Karpas-422 (cell line): ENCODE measurements at regions not wholly inside any gene's neighbourhood (a gene's known extent, or its start where the extent isn't known, plus 50 kb on each side); places are given as distances from the start of the nearest gene placed in this dataset.
A peak's percentile ranks its signal among the peaks of the same experiment; 100 is the strongest.

Experiments
- DNase-seq: peaks from one replicate; pipeline ENCODE4 v3.0.0-alpha.2; 2015
- H2AFZ ChIP-seq: fragments of 200-600 bp; sonication (generic); 2 replicates; pipeline ENCODE4 v1.6.1; 2014; ENCODE audit warnings: antibody characterized with exemption, low read length, mixed read lengths
- H3K27ac ChIP-seq: fragments of 200-600 bp; sonication (generic); 2 replicates; pipeline ENCODE4 v1.5.1; 2014; ENCODE audit warnings: mild to moderate bottlenecking, low read length, moderate library complexity
- H3K27me3 ChIP-seq: fragments of 200-600 bp; sonication (generic); 2 replicates; pipeline ENCODE4 v1.6.1; 2014; ENCODE audit warnings: low read length, mixed read lengths
- H3K36me3 ChIP-seq: fragments of 200-600 bp; sonication (generic); 2 replicates; pipeline ENCODE4 v1.6.1; 2014; ENCODE audit warnings: low read length, mixed read lengths; ENCODE audit not compliant: insufficient read depth
- H3K4me1 ChIP-seq: fragments of 200-600 bp; sonication (generic); 2 replicates; pipeline ENCODE4 v1.6.1; 2014; ENCODE audit warnings: mild to moderate bottlenecking, low read length, mixed read lengths
- H3K4me2 ChIP-seq: fragments of 200-600 bp; sonication (generic); 2 replicates; pipeline ENCODE4 v1.6.1; 2014; ENCODE audit warnings: low read length, low read depth, mild to moderate bottlenecking; ENCODE audit not compliant: poor library complexity, severe bottlenecking
- H3K4me3 ChIP-seq: fragments of 200-600 bp; sonication (generic); 2 replicates; pipeline ENCODE4 v1.5.1; 2014; ENCODE audit warnings: mild to moderate bottlenecking, antibody characterized with exemption, low read length, mixed read lengths
- H3K79me2 ChIP-seq: fragments of 200-600 bp; sonication (generic); 2 replicates; pipeline ENCODE4 v1.6.1; 2014; ENCODE audit warnings: mild to moderate bottlenecking, low read length, mixed read lengths
- H3K9ac ChIP-seq: fragments of 200-600 bp; sonication (generic); 2 replicates; pipeline ENCODE4 v1.6.0; 2014; ENCODE audit warnings: low read length
- H3K9me2 ChIP-seq: fragments of 200-600 bp; sonication (generic), shearing (Covaris generic); replicated peaks from 2 replicates; pipeline ENCODE4 v1.6.0; 2014; ENCODE audit warnings: mild to moderate bottlenecking, low read length, moderate library complexity; ENCODE audit not compliant: insufficient read depth
- H3K9me3 ChIP-seq: fragments of 300-700, 200-600 bp; sonication (generic); 2 replicates; pipeline ENCODE4 v1.6.1; 2014; ENCODE audit warnings: low read length, mixed read lengths
- H4K20me1 ChIP-seq: fragments of 200-600 bp; sonication (generic); 2 replicates; pipeline ENCODE4 v1.6.1; 2014; ENCODE audit warnings: mild to moderate bottlenecking, antibody characterized with exemption, low read length, low read depth; ENCODE audit not compliant: insufficient read depth

GRCh38 chr14:101072945-101073597, 169.5 kb upstream of the RTL1 start:
- H3K9me3 ChIP-seq, result no peaks in the 10 kb centered on the region
- H3K9me2 ChIP-seq, result no peaks in the 10 kb centered on the region
- no peak overlapping the region for H2AFZ ChIP-seq
- peaks cover 22% of the 10 kb centered on the region for H3K4me1 ChIP-seq
- H3K9ac ChIP-seq, result no peak overlapping the region
- no peaks in the 10 kb centered on the region for H4K20me1 ChIP-seq
- H3K27me3 ChIP-seq, result no peaks in the 10 kb centered on the region
- H3K36me3 ChIP-seq, result no peaks in the 10 kb centered on the region
- no peak overlapping the region for H3K4me3 ChIP-seq
- H3K79me2 ChIP-seq, result no peaks in the 10 kb centered on the region
- H3K27ac ChIP-seq, result no peak overlapping the region
- peak overlapping the region; percentile 6 for H3K4me2 ChIP-seq
- peak; percentile 89 for DNase-seq

- Histone ChIP-seq H3K4me2 (peak overlapping the region; percentile 6), H3K27ac (no peak overlapping the region), H3K27me3 (no peaks in the 10 kb centered on the region), H4K20me1 (no peaks in the 10 kb centered on the region), H3K4me1 (peaks cover 22% of the 10 kb centered on the region), H3K36me3 (no peaks in the 10 kb centered on the region), H3K9me3 (no peaks in the 10 kb centered on the region), H2AFZ (no peak overlapping the region), H3K9me2 (no peaks in the 10 kb centered on the region), H3K9ac (no peak overlapping the region), H3K4me3 (no peak overlapping the region), H3K79me2 (no peaks in the 10 kb centered on the region)
- no peak for DNase-seq
Measured at GRCh38 chr14:101073598-101073965, 170.1 kb upstream of the RTL1 start.

DNA sequence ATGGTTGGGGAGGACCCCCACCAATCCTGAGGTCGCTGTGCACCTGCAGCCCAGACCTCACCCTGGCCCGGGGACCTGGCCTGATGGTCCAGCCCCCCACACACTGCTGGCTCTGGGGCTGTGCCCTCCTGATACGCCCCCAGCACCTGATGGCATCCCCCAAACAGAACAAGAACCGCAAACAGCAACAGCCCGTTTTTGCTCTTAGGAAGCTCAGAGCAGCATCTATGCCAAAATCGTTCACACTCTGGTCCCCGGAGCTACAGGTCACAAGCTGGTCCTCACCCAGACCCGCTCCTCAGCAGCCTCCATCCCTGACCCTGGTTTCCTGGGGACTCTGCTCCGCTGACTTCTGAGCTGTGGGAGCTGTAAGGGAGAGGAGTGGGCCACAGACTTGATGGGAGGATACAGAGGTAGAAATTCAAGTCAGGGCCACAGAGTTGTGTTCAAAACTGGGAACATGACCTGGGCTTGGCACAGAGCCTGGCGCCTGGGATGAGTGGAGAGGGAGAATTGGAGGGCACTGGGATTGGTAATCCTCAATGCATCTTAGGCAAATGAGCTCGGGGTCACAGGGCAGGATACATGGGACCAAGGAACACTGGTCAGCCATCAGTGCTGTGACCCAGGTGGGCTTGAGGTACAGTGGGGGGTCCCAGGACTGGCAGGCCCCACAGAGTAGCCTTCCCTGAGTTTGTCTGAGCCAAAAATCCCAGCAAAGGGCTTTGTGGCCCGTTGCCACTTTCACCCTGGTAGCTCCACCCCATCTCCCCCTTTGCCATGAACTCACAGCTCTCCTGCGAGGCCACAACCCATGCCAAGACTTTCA, 170.9 kb upstream of the RTL1 start:
- H3K4me2 ChIP-seq, result no peak overlapping the region
- H3K4me3 ChIP-seq, result no peak overlapping the region
- no peaks in the 10 kb centered on the region for H3K27me3 ChIP-seq
- H3K27ac ChIP-seq, result no peak overlapping the region
- H3K9me2 ChIP-seq, result no peaks in the 10 kb centered on the region
- peak; percentile 40 for DNase-seq
- no peaks in the 10 kb centered on the region for H3K9me3 ChIP-seq
- no peaks in the 10 kb centered on the region for H3K79me2 ChIP-seq
- no peaks in the 10 kb centered on the region for H4K20me1 ChIP-seq
- no peaks in the 10 kb centered on the region for H3K36me3 ChIP-seq
- no peak overlapping the region for H2AFZ ChIP-seq
- no peak overlapping the region for H3K9ac ChIP-seq
- H3K4me1 ChIP-seq, result peaks cover 22% of the 10 kb centered on the region

DNA sequence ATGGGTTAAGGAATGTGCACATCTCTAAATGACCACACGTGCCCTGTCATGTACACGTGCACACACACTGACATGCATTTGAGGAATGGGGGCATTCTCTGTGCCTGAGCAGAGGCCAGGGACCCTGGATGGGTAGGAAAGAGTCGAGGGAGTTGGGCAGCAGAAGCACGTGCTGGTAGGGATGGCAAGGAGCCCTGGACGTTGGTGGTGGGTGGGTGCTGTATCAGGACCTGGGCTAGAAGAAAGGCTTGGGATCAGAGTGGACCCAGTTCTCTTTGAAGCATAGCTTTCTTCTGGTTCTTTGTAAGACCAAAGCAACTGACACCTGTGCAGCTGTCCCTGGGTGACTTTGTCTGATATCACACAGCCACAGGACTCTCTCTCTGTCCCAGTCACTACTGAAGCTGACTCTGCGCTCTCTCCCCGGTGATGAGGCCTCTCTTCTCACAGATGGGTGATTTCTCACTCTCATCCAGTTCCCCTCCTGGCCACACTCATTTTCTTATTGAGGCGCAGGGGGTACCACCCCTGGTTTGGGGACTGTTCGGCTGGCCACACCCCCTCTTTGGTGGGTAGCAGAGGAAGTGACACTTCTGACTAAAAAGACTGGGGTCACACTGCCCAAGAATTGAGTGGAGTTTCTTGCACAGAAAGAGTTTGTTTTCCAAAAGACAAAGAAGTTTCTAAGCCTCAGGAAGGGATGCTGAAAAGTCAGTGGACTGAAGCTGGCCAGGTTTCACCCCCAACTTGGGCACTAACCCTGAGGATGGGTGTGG, 171.7 kb upstream of the RTL1 start:
- peak; percentile 77 for DNase-seq
- Histone ChIP-seq H3K36me3 (no peaks in the 10 kb centered on the region), H3K9ac (no peak overlapping the region), H3K79me2 (no peaks in the 10 kb centered on the region), H2AFZ (no peak overlapping the region), H3K9me3 (no peaks in the 10 kb centered on the region), H3K4me2 (no peak overlapping the region), H3K27ac (no peak overlapping the region), H3K9me2 (no peaks in the 10 kb centered on the region), H3K27me3 (no peaks in the 10 kb centered on the region), H3K4me3 (no peak overlapping the region), H3K4me1 (peaks cover 22% of the 10 kb centered on the region), H4K20me1 (no peaks in the 10 kb centered on the region)

DNA sequence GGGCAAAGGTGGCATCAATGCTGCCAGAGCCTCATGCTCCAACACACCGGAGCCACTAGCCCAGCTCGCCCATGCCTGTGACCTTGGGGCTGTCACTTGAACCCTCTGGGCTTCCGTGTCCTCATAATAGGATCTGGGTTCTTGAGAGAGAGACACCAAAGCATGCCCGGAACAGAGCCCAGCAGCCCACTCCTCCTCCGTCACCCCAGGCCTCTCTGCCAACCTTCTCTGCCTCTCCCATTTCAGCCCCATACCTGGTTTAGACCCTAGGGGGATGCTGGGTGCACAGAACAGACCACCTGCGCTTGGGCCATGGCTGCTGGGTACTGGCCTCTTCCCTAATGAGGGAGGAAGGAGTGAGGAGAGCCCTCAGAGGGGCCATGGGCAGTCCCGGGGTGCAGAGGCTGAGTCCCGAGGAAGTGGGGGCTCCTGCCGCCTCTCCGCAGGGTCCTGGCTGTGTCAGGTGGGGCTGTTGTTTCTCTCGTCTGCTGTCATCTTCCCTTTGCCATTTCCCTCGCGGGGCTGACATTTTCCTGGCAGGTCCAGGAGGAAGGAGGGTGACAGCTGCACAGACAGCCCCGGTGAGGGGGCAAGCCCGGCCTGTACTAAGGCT, 172.4 kb upstream of the RTL1 start:
- peaks cover 22% of the 10 kb centered on the region for H3K4me1 ChIP-seq
- H3K9me2 ChIP-seq, result no peaks in the 10 kb centered on the region
- H2AFZ ChIP-seq, result no peak overlapping the region
- DNase-seq, result peak; percentile 40
- H3K4me2 ChIP-seq, result no peak overlapping the region
- no peak overlapping the region for H3K27ac ChIP-seq
- H4K20me1 ChIP-seq, result no peaks in the 10 kb centered on the region
- no peak overlapping the region for H3K4me3 ChIP-seq
- no peaks in the 10 kb centered on the region for H3K27me3 ChIP-seq
- H3K36me3 ChIP-seq, result no peaks in the 10 kb centered on the region
- no peak overlapping the region for H3K9ac ChIP-seq
- H3K79me2 ChIP-seq, result no peaks in the 10 kb centered on the region
- H3K9me3 ChIP-seq, result no peaks in the 10 kb centered on the region

GRCh38 chr14:101076451-101077198, 173.1 kb upstream of the RTL1 start:
- H3K9me3 ChIP-seq, result no peaks in the 10 kb centered on the region; the same call in 1 of the 2 replicates
- H3K4me1 ChIP-seq, result peaks cover 22% of the 10 kb centered on the region
- H3K36me3 ChIP-seq, result no peaks in the 10 kb centered on the region
- no peaks in the 10 kb centered on the region for H3K9me2 ChIP-seq
- no peaks in the 10 kb centered on the region for H3K79me2 ChIP-seq
- H3K9ac ChIP-seq, result no peak overlapping the region
- no peaks in the 10 kb centered on the region for H3K27me3 ChIP-seq
- H3K4me2 ChIP-seq, result no peak overlapping the region
- H3K4me3 ChIP-seq, result no peak overlapping the region
- DNase-seq, result no peak
- no peak overlapping the region for H2AFZ ChIP-seq
- H3K27ac ChIP-seq, result no peak overlapping the region
- no peaks in the 10 kb centered on the region for H4K20me1 ChIP-seq

GRCh38 chr14:101077481-101078074, 174.1 kb upstream of the RTL1 start:
- Histone ChIP-seq H3K79me2 (no peaks in the 10 kb centered on the region), H2AFZ (no peak overlapping the region), H3K4me1 (peaks cover 22% of the 10 kb centered on the region), H3K27me3 (no peaks in the 10 kb centered on the region), H3K36me3 (no peaks in the 10 kb centered on the region), H3K9me2 (no peaks in the 10 kb centered on the region), H3K9ac (no peak overlapping the region), H4K20me1 (no peaks in the 10 kb centered on the region), H3K27ac (no peak overlapping the region), H3K9me3 (no peaks in the 10 kb centered on the region; the same call in 1 of the 2 replicates), H3K4me3 (no peak overlapping the region), H3K4me2 (no peak overlapping the region)
- DNase-seq, result no peak
